ENCODE measurements at regions not wholly inside any gene's neighbourhood (a gene's known extent, or its start where the extent isn't known, plus 50 kb on each side); places are given as distances from the start of the nearest gene placed in this dataset.

GRCh38 chr2:204312105-204312504 lies 233.2 kb upstream of the PARD3B start:
- intact Hi-C loops (cut with micrococcal nuclease): no loop called here

GRCh38 chr2:204313256-204313655 lies 232.0 kb upstream of the PARD3B start:
- intact Hi-C loops (cut with micrococcal nuclease): no loop called here

GRCh38 chr2:204315236-204315662 lies 230.0 kb upstream of the PARD3B start:
- intact Hi-C loops (cut with micrococcal nuclease): no loop called here

GRCh38 chr2:204317640-204318039 lies 227.6 kb upstream of the PARD3B start:
- intact Hi-C loops (cut with micrococcal nuclease): no loop called here

GRCh38 chr2:204321027-204321800 lies 224.1 kb upstream of the PARD3B start:
- intact Hi-C loops (cut with micrococcal nuclease): no loop called here

- intact Hi-C loops (cut with micrococcal nuclease): no loop called here
These were observed 223.1 kb upstream of the PARD3B start for GRCh38 chr2:204321910-204322751.

GRCh38 chr2:204325468-204325867 lies 219.8 kb upstream of the PARD3B start:
- intact Hi-C loops (cut with micrococcal nuclease): loop anchor here (1.0 kb wide), 11 partner anchors 180 to 1623 kb away; no protein-coding TSS in a partner anchor

- intact Hi-C loops (cut with micrococcal nuclease): no loop called here
These were observed 216.9 kb upstream of the PARD3B start for GRCh38 chr2:204328373-204328772.

GRCh38 chr2:204329016-204329415 lies 216.3 kb upstream of the PARD3B start:
- intact Hi-C loops (cut with micrococcal nuclease): no loop called here

GRCh38 chr2:204329532-204329931 lies 215.7 kb upstream of the PARD3B start:
- intact Hi-C loops (cut with micrococcal nuclease): no loop called here

GRCh38 chr2:204331180-204331579 lies 214.1 kb upstream of the PARD3B start:
- intact Hi-C loops (cut with micrococcal nuclease): no loop called here

- intact Hi-C loops (cut with micrococcal nuclease): no loop called here
These were observed 213.3 kb upstream of the PARD3B start for GRCh38 chr2:204331988-204332387.

- intact Hi-C loops (cut with micrococcal nuclease): no loop called here
These were observed 212.6 kb upstream of the PARD3B start for GRCh38 chr2:204332706-204333105.

GRCh38 chr2:204333861-204334260 lies 211.4 kb upstream of the PARD3B start:
- intact Hi-C loops (cut with micrococcal nuclease): no loop called here

GRCh38 chr2:204335451-204336058 lies 209.7 kb upstream of the PARD3B start:
- intact Hi-C loops (cut with micrococcal nuclease): no loop called here

GRCh38 chr2:204336153-204336744 lies 209.0 kb upstream of the PARD3B start:
- intact Hi-C loops (cut with micrococcal nuclease): no loop called here

- intact Hi-C loops (cut with micrococcal nuclease): no loop called here
These were observed 207.6 kb upstream of the PARD3B start for GRCh38 chr2:204337638-204338037.

- intact Hi-C loops (cut with micrococcal nuclease): no loop called here
These were observed 206.0 kb upstream of the PARD3B start for GRCh38 chr2:204339212-204339715.

- intact Hi-C loops (cut with micrococcal nuclease): no loop called here
These were observed 204.8 kb upstream of the PARD3B start for GRCh38 chr2:204340511-204340910.

- intact Hi-C loops (cut with micrococcal nuclease): no loop called here
These were observed 203.4 kb upstream of the PARD3B start for GRCh38 chr2:204341887-204342276.

- intact Hi-C loops (cut with micrococcal nuclease): no loop called here
These were observed 201.6 kb upstream of the PARD3B start for GRCh38 chr2:204343685-204344084.

Measured in T-helper 1 cell treated with Interleukin-12 subunit alpha and Interleukin-12 subunit beta and Interleukin-4 antibody, amounts not matched to agents 30 ng/mL and 1 ng/mL, for 36 hours (primary cell).